SH-SY5Y (cell line): ENCODE measurements at regions not wholly inside any gene's neighbourhood (a gene's known extent, or its start where the extent isn't known, plus 50 kb on each side); places are given as distances from the start of the nearest gene placed in this dataset.

Source experiments
- GATA2 ChIP-seq: IDR thresholded peaks from 2 replicates; pipeline ENCODE4 v1.6.1; 2011; ENCODE audit warnings: mild to moderate bottlenecking, low read depth, low read length
- GATA3 ChIP-seq: IDR thresholded peaks from 2 replicates; pipeline ENCODE4 v1.6.1; 2011; ENCODE audit warnings: low read depth, mild to moderate bottlenecking, low read length, moderate library complexity

DNA sequence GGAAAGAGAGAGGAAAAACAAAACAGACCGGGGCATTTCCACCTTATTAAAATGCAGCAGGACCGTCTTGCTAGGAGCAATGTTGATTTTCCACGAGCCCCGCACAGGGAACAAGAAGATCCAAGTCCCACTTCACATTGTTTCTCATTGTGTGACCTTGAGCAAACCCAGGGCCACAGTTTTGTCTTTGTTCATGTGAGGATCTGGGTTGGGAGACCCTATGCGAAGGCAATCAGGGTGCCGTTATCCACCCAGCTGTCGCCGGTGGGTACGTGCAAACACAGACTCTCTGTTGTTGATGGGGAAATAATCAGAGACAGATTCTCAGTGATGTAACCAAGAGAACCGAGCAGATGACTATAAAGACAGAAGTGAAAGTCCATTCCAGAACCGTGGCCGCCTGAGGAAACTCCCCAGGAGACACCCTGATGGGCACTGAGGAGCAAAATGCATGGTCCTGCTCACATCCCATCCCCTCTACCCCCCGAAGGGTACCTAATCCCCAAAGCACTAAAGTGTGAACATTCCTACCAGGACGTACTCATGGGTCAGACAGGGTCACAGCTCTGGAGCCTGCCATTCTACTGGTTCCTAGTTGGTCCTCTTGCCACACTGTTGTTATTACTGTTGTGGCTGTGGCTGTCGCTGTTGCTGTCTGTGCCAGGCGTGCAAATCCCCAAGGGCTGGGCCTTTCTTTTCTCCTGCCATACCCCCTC is 102.7 kb upstream of the RBPJ start:
- TF ChIP-seq GATA2, result no peak
- no peak for TF ChIP-seq GATA3

GRCh38 chr4:26218677-26219605 is 101.9 kb upstream of the RBPJ start:
- TF ChIP-seq GATA3 (no peak), GATA2 (no peak)

DNA sequence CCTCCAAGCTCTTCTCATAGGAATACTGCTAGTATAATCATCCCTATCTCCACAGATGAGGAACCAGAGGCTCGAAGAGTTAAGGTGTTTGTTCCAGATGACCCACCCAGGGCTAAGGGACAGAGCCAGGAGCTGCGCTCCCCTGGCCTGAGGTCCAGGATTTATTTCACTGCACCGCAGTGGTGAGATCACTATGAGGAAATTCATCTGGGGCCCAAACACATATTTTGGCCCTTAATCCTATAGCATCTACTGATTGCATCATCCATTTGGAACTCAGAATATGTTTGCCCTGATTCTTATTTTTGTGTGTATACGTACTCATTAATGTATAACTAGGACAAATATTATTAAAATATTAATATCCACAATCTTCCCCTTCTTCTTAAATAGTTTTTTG is 100.1 kb upstream of the RBPJ start:
- no peak for TF ChIP-seq GATA2
- TF ChIP-seq GATA3, result no peak

DNA sequence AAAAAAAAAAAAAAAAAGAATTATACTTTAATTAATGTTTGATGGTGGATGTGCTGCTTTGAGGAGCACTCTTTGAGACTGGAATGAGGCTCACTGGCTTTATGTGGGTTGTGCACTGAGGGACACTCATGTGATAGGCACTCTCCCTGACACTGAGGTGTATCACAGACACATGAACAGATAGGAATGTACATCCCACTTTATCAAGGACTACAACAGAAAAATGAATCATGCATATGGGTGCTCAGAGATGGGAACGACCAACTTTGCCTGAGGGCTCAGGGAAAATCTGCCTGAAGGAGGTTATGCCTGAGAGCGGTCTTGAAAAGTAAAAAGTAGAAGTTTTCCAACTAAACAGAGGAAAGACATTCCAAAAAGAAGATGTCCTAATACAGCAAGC is 97.7 kb upstream of the RBPJ start:
- no peak for TF ChIP-seq GATA2
- no peak for TF ChIP-seq GATA3

DNA sequence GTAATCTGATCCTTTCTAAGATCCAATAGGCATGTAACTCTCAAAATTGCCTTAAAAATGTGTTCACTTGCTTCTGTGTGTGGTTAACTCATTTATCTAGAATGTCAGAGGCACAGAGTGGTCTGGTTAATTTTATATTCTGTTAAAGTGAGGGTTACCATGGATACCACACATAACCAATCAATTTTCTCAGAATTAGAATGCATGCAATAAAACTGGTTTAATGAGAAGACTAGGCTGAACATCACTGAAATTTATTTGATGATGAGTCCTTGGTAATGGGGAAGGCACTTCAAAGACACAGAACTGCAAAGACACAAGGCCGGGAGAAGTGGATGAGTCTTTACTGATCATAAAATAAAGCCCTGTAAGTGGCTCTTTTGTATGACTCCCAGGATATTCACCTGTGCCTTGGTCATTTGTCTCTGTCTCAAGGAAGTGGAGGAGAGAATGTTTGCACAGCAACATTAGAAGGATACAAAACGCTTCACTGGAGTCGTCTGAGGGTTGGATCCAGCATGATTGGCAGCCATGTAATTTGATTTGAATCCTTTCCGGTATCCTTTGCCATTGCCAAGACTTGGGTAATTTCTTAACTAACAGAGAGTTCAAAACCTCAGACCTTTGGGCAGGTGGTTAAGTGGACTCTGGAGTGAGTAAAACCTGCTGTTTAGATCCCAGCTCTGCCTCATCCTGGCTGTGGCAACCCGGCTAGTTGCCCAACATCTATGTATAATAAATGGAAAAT is 94.0 kb upstream of the RBPJ start:
- TF ChIP-seq GATA2 (no peak), GATA3 (no peak)

DNA sequence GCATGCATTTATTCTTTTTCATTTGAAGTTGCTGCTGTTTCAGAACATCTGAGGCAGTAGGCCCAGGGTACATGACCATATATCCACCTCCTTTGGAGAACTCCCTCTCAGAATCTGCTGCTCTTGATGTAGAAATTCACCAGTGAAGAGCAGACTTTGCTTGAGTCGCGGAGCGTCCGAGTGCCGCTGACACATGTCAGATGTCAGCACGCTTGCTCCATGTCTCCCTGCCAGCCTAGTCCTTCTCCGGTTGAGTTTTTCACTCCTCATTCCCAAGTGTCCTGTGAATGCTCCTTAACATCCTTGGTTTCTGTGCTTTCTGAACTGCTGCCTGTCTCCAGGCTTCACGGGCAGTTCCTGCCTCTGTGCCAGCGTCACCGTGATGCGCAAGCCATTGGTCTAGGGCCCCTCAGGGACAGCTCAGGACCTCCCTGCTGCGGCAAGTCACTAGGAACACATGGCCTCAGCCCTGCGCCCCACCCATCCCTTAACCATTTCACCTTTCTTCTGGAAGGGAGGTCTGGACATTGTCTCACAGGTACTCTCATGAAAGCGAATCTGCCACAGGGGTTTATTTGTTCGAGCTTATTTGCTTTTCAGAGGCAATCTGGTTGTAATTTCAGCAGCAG is 93.1 kb upstream of the RBPJ start:
- TF ChIP-seq GATA2 (no peak), GATA3 (no peak)

DNA sequence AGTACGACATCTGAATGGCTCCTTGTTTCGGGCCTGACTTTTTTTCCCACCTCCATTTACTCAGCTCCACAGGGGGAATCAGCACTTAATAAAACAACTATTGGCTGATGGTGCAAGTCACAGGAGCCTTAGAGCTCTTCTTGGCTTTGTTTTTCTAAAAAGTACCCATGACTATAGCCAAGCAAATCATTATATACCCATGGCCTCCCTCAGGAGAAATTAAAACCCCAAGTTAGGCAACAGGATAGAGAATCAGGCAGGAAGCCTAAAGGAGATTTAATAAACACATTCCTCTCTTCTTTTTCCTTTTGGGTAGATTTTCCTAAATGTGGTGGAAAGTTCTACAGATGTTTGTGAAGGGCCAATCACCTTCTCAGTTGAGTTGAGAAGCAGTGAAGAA is 91.9 kb upstream of the RBPJ start:
- TF ChIP-seq GATA3, result no peak
- TF ChIP-seq GATA2, result no peak

DNA sequence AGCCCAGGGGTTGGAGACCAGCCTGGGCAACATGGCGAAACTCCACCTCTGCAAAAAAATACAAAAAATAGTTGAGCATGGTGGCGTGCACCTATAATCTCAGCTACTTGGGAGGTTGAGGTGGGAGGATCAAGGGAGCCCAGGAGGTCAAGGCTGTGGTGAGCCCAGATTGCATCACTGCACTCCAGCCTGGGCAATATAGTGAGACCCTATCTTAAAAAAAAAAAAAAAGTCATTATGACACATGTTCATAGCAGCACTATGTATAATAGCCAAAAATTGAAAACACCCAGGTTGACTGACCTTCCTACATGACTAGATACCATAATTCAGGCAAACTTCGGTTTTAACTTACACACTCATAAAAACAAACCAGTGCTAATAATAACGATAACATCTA is 90.8 kb upstream of the RBPJ start:
- TF ChIP-seq GATA3, result no peak
- TF ChIP-seq GATA2, result no peak

GRCh38 chr4:26233350-26233749 is 87.5 kb upstream of the RBPJ start:
- TF ChIP-seq GATA2 (no peak), GATA3 (no peak)

- no peak for TF ChIP-seq GATA3
- TF ChIP-seq GATA2, result no peak
These were observed 85.3 kb upstream of the RBPJ start for GRCh38 chr4:26235500-26235899.

- no peak for TF ChIP-seq GATA2
- TF ChIP-seq GATA3, result no peak
These were observed 82.9 kb upstream of the RBPJ start for GRCh38 chr4:26237916-26238315.

GRCh38 chr4:26238426-26238777 is 82.4 kb upstream of the RBPJ start:
- TF ChIP-seq GATA3 (no peak), GATA2 (no peak)

DNA sequence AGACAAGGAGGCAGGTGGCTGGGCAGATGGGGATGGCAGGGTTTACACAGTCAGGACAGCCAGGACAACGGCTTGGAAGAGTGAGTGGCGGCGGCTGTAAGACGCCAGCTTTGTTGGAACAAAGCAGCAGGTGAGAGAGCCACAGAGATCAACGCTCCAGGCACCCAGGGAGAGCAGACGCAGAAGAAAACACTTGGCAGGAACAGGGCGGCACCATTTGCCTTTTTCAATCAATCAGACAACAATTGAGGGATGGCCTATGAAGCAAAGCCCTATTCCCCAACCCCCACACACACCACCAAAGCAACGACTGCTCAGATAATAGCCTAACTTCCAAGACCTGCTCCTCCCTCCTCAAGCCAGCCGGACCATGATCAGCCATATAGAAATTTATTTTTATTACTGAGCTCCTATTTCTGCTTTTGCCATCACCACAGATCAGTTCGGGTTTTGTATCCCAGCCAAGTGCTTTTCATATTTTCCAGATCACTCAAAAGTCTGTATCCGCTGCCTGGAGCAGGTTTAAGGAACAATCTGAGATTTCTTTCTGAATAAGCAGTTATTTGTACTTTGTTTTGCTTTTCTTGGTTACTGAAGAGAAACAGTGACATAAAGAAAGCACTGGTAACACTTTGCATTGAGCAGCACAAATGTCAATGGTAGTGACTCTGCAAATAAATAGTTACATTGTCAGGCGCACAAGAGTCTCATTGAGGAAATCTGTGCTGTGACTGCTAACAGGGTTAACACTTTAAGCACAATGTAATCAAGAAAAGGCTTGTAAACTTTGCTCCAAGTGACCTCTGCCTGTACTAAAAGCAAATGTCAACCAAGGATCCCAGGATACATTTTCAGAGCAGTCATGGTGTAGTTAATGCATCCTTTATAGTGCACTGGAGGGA is 81.8 kb upstream of the RBPJ start:
- TF ChIP-seq GATA2, result no peak
- no peak for TF ChIP-seq GATA3
